NOMO-1 (cell line): ENCODE measurements at regions not wholly inside any gene's neighbourhood (a gene's known extent, or its start where the extent isn't known, plus 50 kb on each side); places are given as distances from the start of the nearest gene placed in this dataset.
"Not testable (repeated sequence)": the region's sequence is repeated elsewhere in the genome, so short reads cannot be mapped to it uniquely, and the experiment has no call there.

Experiments
- DNase-seq, 2 experiments: peaks; one replicate each; lab custom pipeline; 2025; ENCODE audit not compliant: unreplicated experiment in 2 of 2; lab: John Stamatoyannopoulos, UW

DNA sequence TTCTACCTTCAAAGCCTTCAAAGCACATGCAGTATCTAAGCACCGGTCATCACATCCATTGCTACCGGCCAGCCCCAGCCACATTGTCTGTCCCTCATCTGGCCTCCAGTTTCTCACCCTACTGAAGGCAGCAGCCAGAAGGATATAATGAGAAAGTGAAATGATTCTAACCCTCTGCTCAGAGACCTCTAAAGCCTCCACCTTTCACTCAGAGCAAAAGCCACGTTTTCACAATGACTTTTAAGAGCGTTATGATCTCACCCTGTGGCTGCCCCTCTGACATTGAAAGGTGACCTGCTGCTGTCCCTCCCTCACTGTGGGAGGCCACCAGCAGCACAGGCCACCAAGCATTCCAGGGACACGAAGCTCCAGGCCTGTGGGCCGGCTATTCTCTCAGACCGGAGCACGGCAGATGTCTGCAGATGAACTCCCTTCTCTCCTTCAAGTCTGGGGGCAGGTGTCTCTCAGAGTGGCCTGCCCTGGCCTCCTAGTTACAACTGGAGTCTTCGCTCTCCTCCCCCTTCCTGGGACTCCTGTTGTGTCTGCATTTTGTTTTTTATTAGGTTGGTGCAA, 94.9 kb upstream of the EEPD1 start:
- no peak for DNase-seq

DNA sequence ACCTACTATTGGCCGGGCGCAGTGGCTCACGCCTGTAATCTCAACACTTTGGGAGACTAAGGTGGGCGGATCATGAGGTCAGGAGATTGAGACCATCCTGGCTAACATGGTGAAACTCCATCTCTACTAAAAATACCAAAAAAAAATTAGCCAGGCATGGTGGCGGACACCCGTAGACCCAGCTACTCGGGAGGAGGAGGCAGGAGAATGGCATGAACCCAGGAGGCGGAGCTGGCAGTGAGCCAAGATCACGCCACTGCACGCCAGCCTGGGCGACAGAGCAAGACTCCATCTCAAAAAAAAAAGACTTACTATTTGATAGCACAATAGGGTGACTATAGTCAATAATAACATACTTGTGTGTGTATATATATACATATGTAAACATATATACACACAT, 92.7 kb upstream of the EEPD1 start:
- DNase-seq = not testable (repeated sequence)

DNA sequence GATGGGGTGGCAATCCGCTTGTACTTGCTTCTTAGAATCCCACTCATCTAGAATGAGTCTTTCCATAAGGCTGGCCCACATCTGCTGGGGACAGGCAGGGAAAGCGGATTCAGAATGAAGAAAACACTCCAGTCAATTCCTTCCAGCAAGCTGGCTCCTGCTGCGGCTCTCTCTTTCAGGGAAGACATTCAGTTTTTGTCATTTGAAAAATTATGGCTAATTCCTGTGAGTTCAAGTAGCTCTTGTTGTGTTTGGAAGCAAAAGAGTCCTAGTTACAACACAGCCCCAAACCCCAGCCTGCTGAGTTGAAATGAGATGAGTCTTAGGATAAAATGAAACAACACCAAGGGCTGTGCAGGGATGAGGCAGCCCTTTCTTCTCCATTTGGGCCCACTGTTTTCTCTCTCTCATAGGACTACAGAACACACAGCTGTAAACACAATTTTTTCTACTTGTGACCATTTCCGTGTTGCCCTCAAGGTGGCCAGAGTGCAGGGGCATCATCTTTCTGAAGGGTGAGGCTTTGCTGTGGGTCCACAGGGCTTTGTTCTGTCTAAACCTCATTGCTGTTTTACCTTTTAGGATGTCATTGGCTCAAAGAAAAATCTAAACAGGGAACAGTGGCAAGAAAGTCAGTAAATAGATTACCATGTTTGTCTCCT, 90.8 kb upstream of the EEPD1 start:
- no peak for DNase-seq

DNA sequence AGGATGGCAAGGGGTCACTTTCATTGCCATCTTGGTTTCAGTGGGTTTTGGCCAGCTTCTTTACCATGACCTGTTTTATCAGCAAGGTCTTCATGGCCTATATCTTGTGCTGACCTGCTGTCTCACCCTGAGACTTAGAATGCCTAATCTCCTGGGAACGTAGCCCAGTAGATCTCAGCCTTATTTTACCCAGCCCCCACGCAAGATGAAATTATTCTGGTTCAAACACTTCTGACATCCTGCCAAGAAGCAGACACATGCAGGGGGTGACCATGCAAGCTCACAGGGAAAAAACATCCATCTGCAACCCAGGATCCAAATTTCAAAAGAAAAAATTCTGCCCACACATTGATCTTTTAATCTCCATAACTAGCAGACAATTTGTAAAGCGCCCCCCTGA, 88.4 kb upstream of the EEPD1 start:
- no peak for DNase-seq

DNA sequence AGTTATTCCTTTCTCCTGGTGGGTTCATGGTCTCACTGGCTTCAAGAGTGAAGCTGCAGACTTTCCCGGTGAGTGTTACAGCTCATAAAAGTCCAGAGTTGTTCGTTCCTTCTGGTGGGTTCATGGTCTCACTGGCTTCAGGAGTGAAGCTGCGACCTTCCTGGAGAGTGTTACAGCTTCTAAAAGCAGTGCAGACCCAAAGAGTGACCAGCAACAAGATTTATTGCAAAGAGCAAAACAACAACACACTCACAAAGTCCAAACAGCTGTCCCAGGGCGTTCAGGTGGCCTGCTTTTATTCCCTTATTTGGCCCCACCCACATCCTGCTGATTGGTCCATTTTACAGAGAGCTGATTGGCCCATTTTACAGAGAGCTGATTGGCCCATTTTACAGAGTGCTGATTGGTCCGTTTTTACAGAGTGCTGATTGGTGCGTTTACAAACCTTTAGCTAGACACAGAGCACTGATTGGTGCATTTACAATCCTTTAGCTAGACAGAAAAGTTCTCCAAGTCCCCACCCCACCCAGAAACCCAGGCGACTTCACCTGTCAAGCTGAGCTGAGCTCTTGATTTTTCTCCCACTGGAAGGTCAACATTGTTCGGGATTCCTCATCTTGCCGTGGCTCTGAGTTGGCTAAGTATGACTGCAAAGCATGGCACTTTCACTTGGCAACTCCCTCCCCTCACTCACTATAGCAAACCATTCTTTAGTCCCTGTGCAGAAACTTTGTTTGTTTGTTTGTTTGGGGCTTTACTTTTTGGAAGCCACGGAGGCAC, 87.3 kb upstream of the EEPD1 start:
- DNase-seq = not testable (repeated sequence)

DNA sequence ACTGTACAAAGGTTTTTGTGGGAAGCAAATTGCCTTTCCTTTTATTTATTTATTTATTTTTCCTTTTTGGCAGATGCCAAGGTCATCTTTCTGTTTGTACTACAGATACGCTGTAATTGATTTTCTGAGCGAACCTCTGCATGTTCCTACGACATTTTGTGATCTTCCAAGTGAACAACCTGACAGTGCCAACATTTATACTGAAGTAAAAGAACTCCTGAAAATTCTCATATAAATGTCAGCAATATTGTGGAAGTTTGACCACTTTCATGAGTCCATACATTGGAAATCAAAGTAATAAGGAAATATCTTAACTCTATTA, 86.8 kb upstream of the EEPD1 start:
- no peak for DNase-seq

DNA sequence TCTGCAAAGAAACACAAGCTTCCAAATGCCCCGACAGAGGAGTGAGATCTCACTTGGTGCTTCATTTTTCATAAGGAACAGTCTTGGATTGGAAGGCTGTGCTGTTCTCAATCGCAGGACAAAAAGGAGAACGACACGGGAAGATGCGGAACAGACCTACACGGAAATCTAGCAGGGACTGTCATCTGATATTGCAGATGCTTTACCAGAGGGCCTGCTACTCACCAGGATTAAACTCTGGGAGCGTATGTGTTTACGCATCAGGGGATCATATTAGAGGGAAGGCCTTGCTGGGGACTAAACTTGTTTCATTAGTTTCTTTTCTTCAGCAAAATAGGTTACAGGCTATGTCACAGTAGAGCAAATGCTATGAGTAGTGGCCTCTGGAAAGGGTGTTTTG, 82.8 kb upstream of the EEPD1 start:
- DNase-seq = no peak

DNA sequence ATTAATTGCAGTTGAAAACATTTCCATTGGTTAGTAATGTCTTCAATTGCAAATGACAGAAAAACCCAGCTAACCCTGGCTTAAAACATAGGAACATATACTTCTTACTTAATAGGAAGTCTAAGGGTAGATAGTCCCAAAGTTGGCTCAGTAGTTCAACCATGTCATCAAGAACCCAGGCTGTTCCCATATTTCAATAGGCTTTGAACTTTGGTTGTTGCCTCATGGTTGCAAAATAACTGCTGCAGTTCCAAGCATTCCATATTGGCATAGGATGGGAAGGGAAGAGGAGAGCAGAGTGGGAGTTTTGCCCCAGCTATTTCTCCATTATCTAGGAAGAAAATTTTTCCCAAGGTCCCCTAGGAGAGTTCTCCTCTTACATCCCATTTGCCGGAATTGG, 81.4 kb upstream of the EEPD1 start:
- DNase-seq = no peak

DNA sequence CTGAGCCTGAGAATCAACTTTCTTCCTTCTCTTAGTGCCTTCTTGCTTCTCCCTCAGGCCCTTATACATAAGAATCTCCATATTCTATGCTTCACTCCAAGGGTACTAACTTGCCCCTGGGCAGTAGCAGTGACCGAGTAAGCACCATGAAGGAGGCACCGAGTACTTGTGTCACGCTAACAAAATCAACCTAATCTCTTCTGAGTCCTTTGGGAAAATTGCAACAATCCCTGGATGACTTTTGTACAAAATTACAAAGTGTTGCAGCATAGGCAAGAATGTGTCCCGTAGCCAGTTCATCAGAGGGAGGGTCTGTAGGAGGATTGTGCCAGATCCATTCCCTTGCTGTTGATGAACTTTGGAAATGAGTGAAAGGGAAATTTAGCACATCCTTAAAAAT, 80.4 kb upstream of the EEPD1 start:
- no peak for DNase-seq

DNA sequence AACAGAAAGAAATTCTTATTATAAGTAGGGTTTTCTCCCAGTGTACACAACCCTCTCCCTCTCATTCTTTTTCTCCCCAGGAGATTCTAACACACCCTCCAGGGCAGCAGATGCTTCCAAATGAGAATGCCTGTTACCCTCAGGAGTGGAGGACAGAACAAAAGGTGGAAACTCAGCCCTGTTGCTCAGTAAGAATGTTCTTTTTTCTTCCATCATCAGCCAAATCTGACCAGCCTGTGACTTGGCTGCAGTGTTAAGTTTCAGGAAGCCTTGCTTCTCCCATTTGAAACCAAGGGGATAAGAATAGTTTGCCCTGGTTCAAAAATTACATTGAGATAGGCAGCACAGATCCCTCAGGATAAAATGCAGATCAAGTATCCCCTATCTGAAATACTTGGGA, 77.5 kb upstream of the EEPD1 start:
- DNase-seq = no peak

DNA sequence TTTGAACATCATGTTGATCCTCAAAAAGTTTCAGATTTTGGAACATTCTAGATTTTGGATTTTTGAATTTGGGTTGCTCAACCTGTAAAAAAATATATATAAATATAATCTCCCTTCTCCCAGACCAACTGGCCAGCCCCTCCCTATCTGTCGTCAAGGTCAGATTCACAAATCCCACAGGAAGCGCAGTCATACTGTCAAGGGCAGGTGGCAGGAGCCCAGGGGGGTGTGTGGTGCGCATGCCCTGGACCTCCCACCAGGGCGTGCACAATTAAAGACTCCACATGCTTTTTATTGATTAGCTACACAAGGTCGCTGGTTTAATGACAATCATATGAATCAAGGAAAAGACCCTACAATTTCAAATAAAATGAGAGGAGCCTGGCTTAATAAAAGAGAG, 77.0 kb upstream of the EEPD1 start:
- DNase-seq = no peak

DNA sequence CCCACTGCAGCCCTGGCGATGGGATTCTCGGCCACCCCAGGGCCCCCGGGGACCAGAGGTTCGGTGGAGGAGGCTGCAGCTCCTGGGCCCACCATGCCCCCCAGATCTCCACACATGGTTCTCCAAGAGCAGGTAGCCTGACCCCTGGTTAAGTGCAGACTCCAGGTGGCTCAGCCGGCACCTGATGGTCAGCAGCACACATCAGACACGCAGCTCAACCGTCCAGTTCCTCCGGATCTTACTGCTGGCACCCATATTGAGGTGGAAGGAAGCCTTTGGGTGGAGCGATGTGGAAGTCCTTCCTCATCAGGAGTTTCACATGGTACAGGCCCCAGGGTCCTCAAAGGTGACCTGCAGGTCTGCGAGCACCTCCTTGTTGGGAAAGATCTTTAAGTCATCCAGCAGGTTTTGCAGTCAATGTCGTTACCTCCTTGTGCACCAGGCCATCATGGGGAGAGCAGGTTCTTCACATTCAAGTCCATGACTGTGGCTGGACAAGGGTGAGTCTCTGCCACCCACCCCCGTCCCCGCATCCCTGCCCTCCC, 74.2 kb upstream of the EEPD1 start:
- no peak for DNase-seq

DNA sequence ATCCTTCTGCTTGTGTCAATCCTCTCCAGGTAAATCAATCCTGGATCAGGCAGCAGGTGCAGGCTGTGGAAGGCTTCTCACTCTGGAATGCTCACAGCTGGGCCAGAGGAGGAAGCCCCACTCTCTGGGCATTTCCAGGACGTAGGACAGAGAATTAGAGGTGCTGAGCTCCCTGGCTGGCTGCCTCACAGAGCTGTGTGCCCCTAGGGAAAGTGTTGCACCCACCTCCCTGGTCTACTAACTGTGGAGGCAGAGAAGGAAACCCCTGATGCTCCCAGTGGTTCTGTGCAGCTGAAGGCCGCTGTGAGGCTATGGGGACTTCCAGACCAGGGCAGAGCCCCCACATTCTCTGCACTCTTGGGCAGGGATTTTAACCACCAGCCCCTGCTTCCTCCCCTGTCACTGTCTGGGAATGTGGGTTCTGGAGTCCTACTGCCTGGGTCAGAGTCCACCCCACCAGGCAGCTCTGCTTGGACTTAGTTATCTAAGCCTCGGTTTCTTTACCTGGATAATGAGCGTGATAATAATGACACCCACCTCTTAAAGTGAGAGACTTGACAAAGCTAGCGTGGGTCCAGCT, 73.5 kb upstream of the EEPD1 start:
- no peak for DNase-seq

DNA sequence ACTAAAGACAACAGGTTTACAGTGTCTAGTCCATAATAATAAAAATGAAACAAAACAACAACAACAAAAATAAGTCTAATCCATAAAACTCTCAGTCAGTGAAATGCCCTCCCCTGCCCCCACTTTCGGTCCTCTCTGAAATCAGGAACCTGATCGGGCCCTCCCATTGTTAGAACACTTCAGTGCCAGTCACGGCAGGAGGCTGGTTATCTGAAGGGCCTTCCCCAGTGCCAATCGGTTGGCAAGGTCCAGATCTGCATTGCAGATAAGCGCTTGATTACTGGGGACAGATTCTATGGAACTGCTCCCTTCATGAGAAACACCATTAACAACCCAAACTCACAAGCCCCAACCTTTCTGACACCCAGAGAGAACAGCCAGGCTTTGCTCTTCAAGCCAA, 72.2 kb upstream of the EEPD1 start:
- no peak for DNase-seq

DNA sequence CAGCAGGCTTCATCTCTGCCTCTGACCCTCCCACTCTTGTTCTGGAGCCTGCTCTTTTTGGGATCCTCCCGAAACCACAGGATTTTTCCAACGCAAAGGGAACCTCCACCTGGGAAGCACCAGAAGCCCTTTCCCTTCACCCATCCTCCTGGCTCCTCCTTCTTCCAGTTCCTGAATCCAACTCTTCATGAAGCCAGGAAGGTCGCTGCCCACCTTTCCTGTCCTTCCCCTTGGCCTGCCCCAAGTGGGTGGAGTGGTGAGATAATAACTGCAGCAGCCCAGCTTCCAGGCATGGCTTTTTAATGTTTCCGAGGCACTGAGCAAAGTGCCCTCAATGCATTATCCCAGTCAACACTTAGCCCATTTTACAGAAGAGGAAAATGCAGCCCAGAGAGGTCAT, 70.8 kb upstream of the EEPD1 start:
- DNase-seq = no peak

DNA sequence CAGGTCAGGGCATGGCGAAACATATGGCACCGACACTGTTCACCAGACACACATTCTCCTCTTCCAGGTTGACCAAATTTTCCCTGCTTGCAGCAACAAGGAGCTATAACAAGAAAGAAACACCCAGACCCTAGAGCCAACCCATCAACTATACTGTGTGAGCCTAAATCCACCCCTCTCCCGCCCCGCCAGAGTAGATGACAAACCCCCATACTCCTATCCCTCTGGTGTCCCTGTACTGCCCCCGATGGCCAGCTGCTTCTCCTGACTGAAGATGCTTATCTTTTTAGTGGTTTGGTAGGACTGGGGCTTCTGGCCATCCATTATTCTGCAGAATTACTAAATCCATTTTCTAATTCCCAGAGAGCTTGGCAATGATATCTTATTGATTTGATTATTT, 70.1 kb upstream of the EEPD1 start:
- no peak for DNase-seq

DNA sequence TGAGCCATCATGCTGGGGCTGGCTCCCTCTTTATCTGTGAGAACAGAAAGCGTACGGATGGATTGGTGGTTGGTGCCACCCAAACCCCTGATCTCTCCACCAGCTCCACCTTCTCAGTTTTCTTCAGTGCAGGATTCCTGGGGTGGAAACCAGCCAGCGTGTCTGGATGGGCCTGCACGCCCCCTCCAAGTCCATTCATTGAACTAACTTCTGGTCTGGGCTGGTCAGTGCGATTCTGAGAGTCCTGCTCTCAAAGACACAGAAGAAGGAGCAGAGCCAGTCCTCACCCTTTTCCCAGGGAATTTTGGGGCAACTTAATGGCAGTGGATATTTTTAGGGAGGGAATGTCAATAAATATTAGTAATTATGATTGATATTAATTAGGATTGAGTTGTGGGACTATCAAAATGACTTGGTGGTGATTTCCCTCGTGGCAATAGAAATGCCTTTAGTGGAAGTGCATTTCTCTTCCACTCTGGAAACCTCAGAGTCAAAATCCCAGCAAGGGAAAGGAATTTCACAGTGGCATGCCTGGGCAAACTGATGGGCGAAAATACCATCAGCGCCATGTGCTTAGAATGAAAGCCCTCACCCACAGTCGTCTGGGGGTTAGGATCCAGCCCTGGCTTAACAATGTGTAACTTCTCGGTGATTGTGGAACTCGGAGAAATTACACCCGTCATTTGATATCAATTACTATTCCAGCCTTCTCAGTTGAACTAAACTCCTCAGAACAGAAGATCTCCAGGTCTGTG, 69.3 kb upstream of the EEPD1 start:
- no peak for DNase-seq

DNA sequence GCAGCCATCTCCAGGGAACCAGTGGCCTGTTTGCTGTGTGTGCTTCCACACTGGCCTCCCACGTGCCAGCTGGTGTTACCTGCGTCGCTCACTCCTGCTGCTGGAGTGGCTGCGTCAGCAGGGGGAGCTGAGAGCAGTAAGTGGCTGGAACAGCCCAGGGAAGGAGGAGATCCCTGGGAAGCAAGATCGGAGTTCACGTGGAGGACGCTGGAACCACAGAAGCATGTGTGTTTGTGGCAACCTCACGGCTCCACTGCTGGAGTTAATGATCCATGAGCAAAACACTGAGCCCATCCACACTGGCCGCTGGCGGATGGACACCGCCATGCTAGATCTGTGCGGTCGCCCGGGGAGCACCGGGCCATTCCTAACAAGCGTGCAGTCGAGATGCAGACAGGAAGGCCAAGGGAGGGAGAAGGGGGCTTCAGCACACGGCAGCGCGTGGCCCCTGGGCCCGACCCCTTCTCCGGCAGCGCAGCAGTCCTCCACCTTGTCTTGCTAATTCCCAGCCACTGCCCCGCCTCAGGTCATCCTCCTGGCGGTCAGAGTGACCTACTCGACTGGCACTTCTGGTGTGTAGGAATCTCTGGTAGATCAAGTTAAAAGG, 68.5 kb upstream of the EEPD1 start:
- DNase-seq = no peak

DNA sequence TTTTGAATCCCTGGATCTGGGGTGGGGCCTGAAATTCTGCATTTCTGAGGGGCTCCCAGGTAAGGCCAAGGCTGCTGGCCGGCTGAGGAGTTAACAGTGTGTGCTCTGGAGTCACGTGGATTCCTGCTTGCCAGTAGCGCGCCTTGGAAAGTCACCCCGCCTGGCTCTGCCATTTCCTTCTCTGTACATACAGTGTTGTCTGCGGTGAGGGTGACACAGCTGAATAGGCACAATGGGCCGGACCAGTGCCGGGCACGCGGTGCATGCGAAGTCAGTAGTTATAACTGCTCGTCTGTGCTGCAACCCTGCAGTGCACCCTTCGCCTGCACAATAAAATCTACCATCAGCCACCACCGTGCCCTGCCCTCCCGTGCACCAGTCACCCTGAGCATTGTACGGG, 68.0 kb upstream of the EEPD1 start:
- no peak for DNase-seq

DNA sequence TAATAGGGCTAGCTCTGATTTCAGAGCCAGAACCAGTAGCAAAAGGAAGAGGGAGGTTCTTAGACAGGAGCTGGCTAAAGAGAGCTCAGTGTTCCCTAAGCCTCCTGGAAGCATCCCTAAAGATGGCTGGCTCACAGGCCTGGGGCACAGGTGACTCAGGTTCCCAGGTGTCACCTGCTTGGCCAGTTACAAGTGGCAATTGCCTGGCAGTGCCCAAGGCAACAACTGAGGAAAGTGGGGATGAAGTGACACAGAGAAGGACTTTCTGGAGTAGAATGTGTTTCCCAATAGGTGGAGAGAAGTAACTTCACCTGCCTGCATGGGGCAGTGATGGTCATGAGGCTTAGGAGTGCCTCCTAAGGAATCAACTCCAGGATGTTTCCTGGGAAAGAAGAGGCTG, 66.5 kb upstream of the EEPD1 start:
- DNase-seq = no peak

DNA sequence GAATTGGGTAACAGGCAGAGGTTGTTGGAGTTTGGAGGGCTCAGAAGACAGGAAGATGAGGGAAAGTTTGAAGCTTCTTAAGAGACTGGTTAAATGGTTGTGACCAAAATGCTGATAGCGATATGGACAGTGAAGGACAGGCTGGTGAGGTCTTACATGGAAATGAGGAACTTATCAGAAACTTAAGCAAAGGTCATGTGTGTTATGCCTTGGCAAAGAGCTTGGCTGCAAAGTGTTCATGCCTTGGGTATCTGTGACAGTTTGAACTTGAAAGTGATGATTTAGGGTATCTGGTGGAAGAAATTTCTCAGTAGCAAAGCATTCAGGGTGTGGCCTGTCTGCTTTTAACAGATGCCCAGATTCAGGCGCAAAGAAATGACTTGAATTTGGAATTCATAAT, 64.5 kb upstream of the EEPD1 start:
- DNase-seq = no peak
